Natural killer cell (primary cell): ENCODE measurements at regions not wholly inside any gene's neighbourhood (a gene's known extent, or its start where the extent isn't known, plus 50 kb on each side); places are given as distances from the start of the nearest gene placed in this dataset.

ENCODE experiments used
- ATAC-seq, 3 donors: fragments of 150-1000 bp in 2 of 3; fragments of 200-7000 bp in 1 of 3; cut with Tn5 transposase; 1 replicate in 1 of 3; 2 replicates in 2 of 3; pipeline ENCODE4 v1.10.0; 2021; ENCODE audit warnings: mild to moderate bottlenecking in 2 of 3, moderate library complexity in 2 of 3
- DNase-seq, 2 donors: peaks; one replicate each; pipeline versions ENCODE4 v3.0.0 to v3.0.0-alpha.2; 2013 to 2021; ENCODE audit warnings: mixed read lengths in 1 of 2
- H3K27ac ChIP-seq: one replicate; pipeline ENCODE4 v1.5.1; 2013; ENCODE audit warnings: mild to moderate bottlenecking, low read length
- H3K27me3 ChIP-seq: one replicate; pipeline ENCODE4 v1.6.1; 2013; ENCODE audit warnings: low read length; ENCODE audit not compliant: control insufficient read depth, insufficient read depth
- H3K36me3 ChIP-seq: one replicate; pipeline ENCODE4 v1.6.1; 2013; ENCODE audit warnings: low read length; ENCODE audit not compliant: control insufficient read depth, insufficient read depth
- H3K4me1 ChIP-seq: one replicate; pipeline ENCODE4 v1.6.1; 2013; ENCODE audit warnings: low read length; ENCODE audit not compliant: control insufficient read depth, insufficient read depth
- H3K4me3 ChIP-seq: one replicate; pipeline ENCODE4 v1.5.1; 2013; ENCODE audit warnings: low read length
- H3K9me3 ChIP-seq: one replicate; pipeline ENCODE4 v1.6.1; 2013; ENCODE audit warnings: low read length; ENCODE audit not compliant: control insufficient read depth, insufficient read depth
- H3K27ac Mint-ChIP-seq, 2 donors: one replicate each; pipeline ENCODE4 v1.8.0; 2022; ENCODE audit warnings: mild to moderate bottlenecking in 2 of 2, mixed read lengths in 2 of 2, moderate library complexity in 1 of 2
- H3K27me3 Mint-ChIP-seq, 2 donors: one replicate each; pipeline ENCODE4 v1.8.0; 2022; ENCODE audit warnings: low read depth in 2 of 2, mixed read lengths in 2 of 2
- H3K36me3 Mint-ChIP-seq: one replicate; pipeline ENCODE4 v1.8.0; 2022; ENCODE audit warnings: mixed read lengths
- H3K4me1 Mint-ChIP-seq, 2 donors: one replicate each; pipeline ENCODE4 v1.8.0; 2022; ENCODE audit warnings: mixed read lengths in 2 of 2
- H3K4me3 Mint-ChIP-seq: one replicate; pipeline ENCODE4 v1.8.0; 2022; ENCODE audit warnings: mild to moderate bottlenecking, moderate library complexity, mixed read lengths
- H3K9me3 Mint-ChIP-seq, 2 donors: one replicate each; pipeline ENCODE4 v1.8.0; 2022; ENCODE audit warnings: mixed read lengths in 2 of 2
- WGBS: methylation state at CpG from one replicate; pipeline ENCODE4 v1.1.7; 2013; ENCODE audit warnings: missing lambda C conversion rate; ENCODE audit not compliant: insufficient coverage; 5-methylcytosine and 5-hydroxymethylcytosine counted together
- intact Hi-C: fragments of 100-400 bp; cut with micrococcal nuclease; formaldehyde crosslinking; loops from one replicate; pipeline ENCODE4 v1.14.2; 2022
- TF ChIP-seq, protein P1 (sequence below): fragments of 200-600 bp; IDR thresholded peaks from one replicate; pipeline ENCODE4 v1.8.0; 2022; ENCODE audit warnings: antibody characterized with exemption

DNA sequence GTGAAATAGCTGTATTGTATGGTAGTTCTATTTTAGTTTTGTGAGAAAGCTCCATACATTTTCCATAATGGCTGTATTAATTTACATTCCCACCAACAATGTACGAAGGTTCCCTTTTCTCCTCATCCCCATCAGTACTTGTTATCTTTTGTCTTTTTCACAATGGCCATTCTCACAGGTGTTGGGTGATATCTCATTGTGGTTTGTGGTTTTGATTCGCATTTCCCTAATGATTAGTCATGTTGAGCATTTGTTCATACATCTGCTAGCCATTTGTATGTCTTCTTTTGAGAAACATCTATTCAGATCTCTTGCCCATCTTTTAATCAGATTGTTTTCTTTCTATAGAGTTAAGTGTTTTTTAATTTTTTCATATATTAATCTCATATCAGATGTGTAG, 931.9 kb downstream of the IGSF11 start:
- WGBS: no CpG with 5 or more reads among the region's 2 CpGs
- H3K4me3 Mint-ChIP-seq: no peak overlapping the region
- H3K27ac Mint-ChIP-seq: no peak overlapping the region
- H3K4me1 Mint-ChIP-seq: no peaks in the 10 kb centered on the region
- Histone ChIP-seq H3K27ac (no peak overlapping the region), H3K4me1 (no peaks in the 10 kb centered on the region), H3K27me3 (no peaks in the 10 kb centered on the region), H3K4me3 (no peak overlapping the region), H3K36me3 (no peaks in the 10 kb centered on the region), H3K9me3 (no peaks in the 10 kb centered on the region)
- intact Hi-C loops: no loop called here
- peaks cover 10 to 26% of the 10 kb centered on the region in 2 donors for H3K9me3 Mint-ChIP-seq
- H3K36me3 Mint-ChIP-seq: no peaks in the 10 kb centered on the region
- DNase-seq (no peak), ATAC-seq (no peak)
- TF ChIP-seq, protein P1, sequence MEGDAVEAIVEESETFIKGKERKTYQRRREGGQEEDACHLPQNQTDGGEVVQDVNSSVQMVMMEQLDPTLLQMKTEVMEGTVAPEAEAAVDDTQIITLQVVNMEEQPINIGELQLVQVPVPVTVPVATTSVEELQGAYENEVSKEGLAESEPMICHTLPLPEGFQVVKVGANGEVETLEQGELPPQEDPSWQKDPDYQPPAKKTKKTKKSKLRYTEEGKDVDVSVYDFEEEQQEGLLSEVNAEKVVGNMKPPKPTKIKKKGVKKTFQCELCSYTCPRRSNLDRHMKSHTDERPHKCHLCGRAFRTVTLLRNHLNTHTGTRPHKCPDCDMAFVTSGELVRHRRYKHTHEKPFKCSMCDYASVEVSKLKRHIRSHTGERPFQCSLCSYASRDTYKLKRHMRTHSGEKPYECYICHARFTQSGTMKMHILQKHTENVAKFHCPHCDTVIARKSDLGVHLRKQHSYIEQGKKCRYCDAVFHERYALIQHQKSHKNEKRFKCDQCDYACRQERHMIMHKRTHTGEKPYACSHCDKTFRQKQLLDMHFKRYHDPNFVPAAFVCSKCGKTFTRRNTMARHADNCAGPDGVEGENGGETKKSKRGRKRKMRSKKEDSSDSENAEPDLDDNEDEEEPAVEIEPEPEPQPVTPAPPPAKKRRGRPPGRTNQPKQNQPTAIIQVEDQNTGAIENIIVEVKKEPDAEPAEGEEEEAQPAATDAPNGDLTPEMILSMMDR: no peak
- H3K27me3 Mint-ChIP-seq: no peaks in the 10 kb centered on the region

DNA sequence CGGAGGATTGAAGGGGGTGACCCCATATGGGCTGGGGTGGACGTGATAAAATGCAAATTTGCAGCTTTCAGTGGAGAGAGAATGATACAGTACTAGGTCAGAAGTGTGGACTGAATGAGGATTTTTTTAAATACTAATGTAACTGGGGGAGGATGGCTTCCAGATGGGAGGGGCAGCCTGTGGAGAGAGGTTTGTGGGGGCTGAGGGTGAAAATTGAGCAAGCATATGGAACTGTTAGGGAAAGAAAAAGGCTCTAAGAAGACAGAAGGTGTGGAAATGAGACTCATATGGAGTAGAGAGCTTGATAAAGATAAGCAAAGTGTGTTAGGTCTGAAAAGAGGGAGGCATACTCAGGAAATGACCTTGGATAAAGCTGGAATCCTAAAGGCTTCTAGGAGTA, 926.4 kb downstream of the IGSF11 start:
- no peaks in the 10 kb centered on the region for H3K4me1 ChIP-seq
- Mint-ChIP-seq H3K4me3 (no peak overlapping the region), H3K27ac (no peak overlapping the region), H3K4me1 (no peaks in the 10 kb centered on the region), H3K27me3 (no peaks in the 10 kb centered on the region), H3K9me3 (peaks cover 10 to 18% of the 10 kb centered on the region in 2 donors), H3K36me3 (no peaks in the 10 kb centered on the region)
- intact Hi-C loops: no loop called here
- DNase-seq (no peak), ATAC-seq (no peak)
- TF ChIP-seq, protein P1: no peak
- no peaks in the 10 kb centered on the region for H3K27me3 ChIP-seq
- no peaks in the 10 kb centered on the region for H3K36me3 ChIP-seq
- no peak overlapping the region for H3K27ac ChIP-seq
- 57% methylated on average over 2 of the region's 2 CpGs for WGBS
- no peak overlapping the region for H3K4me3 ChIP-seq
- peaks cover 5% of the 10 kb centered on the region for H3K9me3 ChIP-seq

DNA sequence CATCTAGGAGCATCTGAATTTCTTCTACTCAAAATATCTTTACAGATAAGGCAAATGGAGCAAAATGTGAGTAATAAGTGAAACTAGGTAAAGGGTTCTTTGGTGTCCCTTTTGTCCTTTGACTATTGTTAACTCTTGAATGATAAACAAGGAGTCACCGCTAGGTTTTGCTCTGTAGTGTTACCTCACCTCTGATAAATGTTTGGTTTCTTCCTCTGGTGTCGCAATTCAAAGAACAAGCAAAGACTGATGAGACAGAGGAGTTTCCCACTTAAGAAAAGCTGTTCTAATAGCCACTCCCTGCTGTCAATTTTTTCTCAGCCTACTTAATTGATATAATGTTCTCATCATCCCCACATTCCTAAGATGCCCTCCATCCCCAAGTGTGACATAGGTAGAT, 925.9 kb downstream of the IGSF11 start:
- no peak overlapping the region for H3K4me3 ChIP-seq
- H3K4me1 ChIP-seq: no peaks in the 10 kb centered on the region
- no peaks in the 10 kb centered on the region for H3K36me3 Mint-ChIP-seq
- WGBS: 96% methylated on average over 2 of the region's 2 CpGs
- intact Hi-C loops: no loop called here
- DNase-seq (no peak), ATAC-seq (no peak)
- H3K27ac ChIP-seq: no peak overlapping the region
- H3K9me3 ChIP-seq: peaks cover 5% of the 10 kb centered on the region
- H3K27ac Mint-ChIP-seq: no peak overlapping the region
- no peaks in the 10 kb centered on the region for H3K27me3 Mint-ChIP-seq
- H3K9me3 Mint-ChIP-seq: peaks cover 10 to 20% of the 10 kb centered on the region in 2 donors
- TF ChIP-seq, protein P1: no peak
- no peaks in the 10 kb centered on the region for H3K36me3 ChIP-seq
- no peak overlapping the region for H3K4me3 Mint-ChIP-seq
- no peaks in the 10 kb centered on the region for H3K4me1 Mint-ChIP-seq
- H3K27me3 ChIP-seq: no peaks in the 10 kb centered on the region

DNA sequence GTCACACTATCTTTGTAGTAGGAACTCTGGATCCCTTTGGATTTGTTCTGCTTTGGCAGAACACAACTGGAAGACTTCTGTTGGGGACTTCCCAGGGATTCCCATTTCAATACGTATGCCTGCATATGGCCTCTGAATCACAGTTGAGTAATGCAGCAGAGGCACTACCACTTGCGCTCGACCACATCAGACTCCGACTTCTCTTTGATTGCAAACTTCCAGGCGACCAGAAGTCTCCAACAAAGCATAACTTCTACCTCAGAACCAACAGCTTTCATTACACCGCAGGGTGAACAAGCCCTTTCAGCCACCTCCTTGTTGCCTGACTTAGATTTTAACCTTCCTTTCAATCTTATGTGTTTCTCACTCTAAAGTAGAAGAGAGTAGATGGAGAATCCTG, 924.4 kb downstream of the IGSF11 start:
- H3K9me3 Mint-ChIP-seq: peaks cover 11 to 18% of the 10 kb centered on the region in 2 donors
- WGBS: 88% methylated on average over 6 of the region's 6 CpGs

More for the DNA sequence above, 924.4 kb downstream of the IGSF11 start:
- no peak overlapping the region for H3K4me3 ChIP-seq
- Mint-ChIP-seq H3K4me1 (no peaks in the 10 kb centered on the region), H3K36me3 (no peaks in the 10 kb centered on the region), H3K4me3 (no peak overlapping the region), H3K27me3 (no peaks in the 10 kb centered on the region), H3K27ac (no peak overlapping the region)
- ATAC-seq (no peak), DNase-seq (no peak)
- no peaks in the 10 kb centered on the region for H3K27me3 ChIP-seq
- intact Hi-C loops: no loop called here
- TF ChIP-seq, protein P1: no peak
- H3K36me3 ChIP-seq: no peaks in the 10 kb centered on the region
- no peak overlapping the region for H3K27ac ChIP-seq
- peaks cover 5% of the 10 kb centered on the region for H3K9me3 ChIP-seq
- H3K4me1 ChIP-seq: no peaks in the 10 kb centered on the region
